IMR-90 (cell line): ENCODE measurements at regions not wholly inside any gene's neighbourhood (a gene's known extent, or its start where the extent isn't known, plus 50 kb on each side); places are given as distances from the start of the nearest gene placed in this dataset.

Experiments
- ATAC-seq: fragments of 200-7000 bp; cut with Tn5 transposase; 2 replicates; pipeline ENCODE4 v1.9.1; 2020; ENCODE audit warnings: low read depth, mild to moderate bottlenecking, moderate library complexity
- BruUV-seq: library from RNA; stranded (reverse); fragments of 400-500 nt; replicated peaks from 2 replicates; lab custom pipeline; 2021; lab: Mats Ljungman, UMichigan
- CTCF ChIA-PET: fragments of 300-600 bp; formaldehyde crosslinking; extraction: SDS; loops from one replicate; lab custom pipeline; 2021; ENCODE audit warnings: antibody characterized with exemption; lab: Yijun Ruan, JAX
- POLR2A ChIA-PET: fragments of 300-600 bp; sonication (Branson Sonifier 250); formaldehyde crosslinking; loops from one replicate; lab custom pipeline; 2022; ENCODE audit warnings: antibody characterized with exemption; ENCODE audit not compliant: unreplicated experiment; lab: Charles Lee
- DNase-seq: peaks from one replicate; pipeline ENCODE4 v3.0.0; 2013
- H2AFZ ChIP-seq: replicated peaks from 2 replicates; pipeline ENCODE3; 2013; ENCODE audit warnings: low read length, mild to moderate bottlenecking; ENCODE audit not compliant: poor library complexity
- H2AK5ac ChIP-seq: 2 replicates; pipeline ENCODE4 v1.6.1; 2013; ENCODE audit warnings: low read depth, low read length, inconsistent platforms
- H2AK9ac ChIP-seq: replicated peaks from 2 replicates; pipeline ENCODE3; 2013; ENCODE audit warnings: mild to moderate bottlenecking, low read depth, low read length, moderate library complexity; ENCODE audit not compliant: poor library complexity
- H2BK120ac ChIP-seq: 2 replicates; pipeline ENCODE4 v1.6.1; 2013; ENCODE audit warnings: low read depth, low read length, inconsistent platforms
- H2BK15ac ChIP-seq: 3 replicates; pipeline ENCODE4 v1.6.1; 2013; ENCODE audit warnings: low read depth, low read length, inconsistent platforms
- H2BK20ac ChIP-seq: 2 replicates; pipeline ENCODE4 v1.6.1; 2013; ENCODE audit warnings: low read depth, mild to moderate bottlenecking, inconsistent platforms, low read length, moderate library complexity
- H2BK5ac ChIP-seq: 2 replicates; pipeline ENCODE4 v1.6.1; 2013; ENCODE audit warnings: mild to moderate bottlenecking, low read depth, low read length, inconsistent platforms; ENCODE audit not compliant: poor library complexity, severe bottlenecking
- H3K14ac ChIP-seq: replicated peaks from 2 replicates; pipeline ENCODE4 v1.6.1; 2013; ENCODE audit warnings: low read depth, low read length, inconsistent platforms
- H3K18ac ChIP-seq: 2 replicates; pipeline ENCODE4 v1.6.1; 2013; ENCODE audit warnings: low read depth, low read length, control low read depth
- H3K23ac ChIP-seq: 2 replicates; pipeline ENCODE4 v1.6.1; 2013; ENCODE audit warnings: low read depth, low read length, inconsistent platforms
- H3K27ac ChIP-seq: 2 replicates; pipeline ENCODE4 v1.5.1; 2013; ENCODE audit warnings: mild to moderate bottlenecking, control low read depth, low read length; ENCODE audit not compliant: insufficient read depth
- H3K27me3 ChIP-seq: 2 replicates; pipeline ENCODE4 v1.6.1; 2013; ENCODE audit warnings: low read length; ENCODE audit not compliant: control insufficient read depth, insufficient read depth
- H3K36me3 ChIP-seq: 2 replicates; pipeline ENCODE4 v1.6.1; 2013; ENCODE audit warnings: low read length, mixed read lengths; ENCODE audit not compliant: control insufficient read depth, insufficient read depth
- H3K4ac ChIP-seq: 2 replicates; pipeline ENCODE4 v1.6.1; 2013; ENCODE audit warnings: low read depth, low read length, inconsistent platforms
- H3K4me1 ChIP-seq: 2 replicates; pipeline ENCODE4 v1.6.1; 2013; ENCODE audit warnings: low read length, mixed read lengths; ENCODE audit not compliant: control insufficient read depth, insufficient read depth
- H3K4me2 ChIP-seq: 2 replicates; pipeline ENCODE4 v1.6.1; 2013; ENCODE audit warnings: low read depth, mild to moderate bottlenecking, control low read depth, low read length, moderate library complexity
- H3K4me3 ChIP-seq: 2 replicates; pipeline ENCODE4 v1.5.1; 2013; ENCODE audit warnings: low read depth, mild to moderate bottlenecking, control low read depth, low read length, moderate library complexity; ENCODE audit not compliant: insufficient read depth
- H3K56ac ChIP-seq: 2 replicates; pipeline ENCODE4 v1.6.1; 2013; ENCODE audit warnings: low read length, inconsistent platforms; ENCODE audit not compliant: insufficient read depth; ENCODE audit errors: extremely low read depth
- H3K79me1 ChIP-seq, 2 experiments: 2 replicates each; pipeline ENCODE4 v1.6.1; 2013; ENCODE audit warnings: low read length in 2 of 2, inconsistent platforms in 1 of 2, low read depth in 1 of 2
- H3K9ac ChIP-seq: 2 replicates; pipeline ENCODE4 v1.6.1; 2013; ENCODE audit warnings: low read depth, low read length, control low read depth
- H3K9me1 ChIP-seq: 2 replicates; pipeline ENCODE4 v1.6.1; 2013; ENCODE audit warnings: low read length, inconsistent platforms; ENCODE audit not compliant: insufficient read depth
- H3K9me3 ChIP-seq: 2 replicates; pipeline ENCODE4 v1.6.1; 2013; ENCODE audit warnings: low read length; ENCODE audit not compliant: control insufficient read depth, insufficient read depth
- H4K20me1 ChIP-seq: 2 replicates; pipeline ENCODE4 v1.6.1; 2013; ENCODE audit warnings: low read length, inconsistent platforms; ENCODE audit not compliant: insufficient read depth
- H4K5ac ChIP-seq: 2 replicates; pipeline ENCODE4 v1.6.1; 2013; ENCODE audit warnings: mild to moderate bottlenecking, low read depth, low read length, control low read depth
- H4K8ac ChIP-seq, 2 experiments: 2 replicates each; pipeline ENCODE4 v1.6.1; 2013; ENCODE audit warnings: low read depth in 2 of 2, low read length in 2 of 2, control low read depth in 1 of 2, inconsistent platforms in 1 of 2
- H4K91ac ChIP-seq: 2 replicates; pipeline ENCODE4 v1.6.1; 2013; ENCODE audit warnings: low read depth, low read length, inconsistent platforms; ENCODE audit not compliant: insufficient read depth
- BHLHE40 ChIP-seq: fragments of 150-350 bp; IDR thresholded peaks from 2 replicates; pipeline ENCODE4 v1.6.1; 2016; ENCODE audit warnings: mild to moderate bottlenecking, low read depth, low read length
- MAZ ChIP-seq: IDR thresholded peaks from 2 replicates; pipeline ENCODE4 v1.6.1; 2012; ENCODE audit warnings: low read depth, mild to moderate bottlenecking, low read length, improper control_type of control experiment, moderate library complexity, borderline replicate concordance
- POLR2A ChIP-seq: IDR thresholded peaks from 2 replicates; pipeline ENCODE4 v1.6.1; 2012; ENCODE audit warnings: mild to moderate bottlenecking, low read depth, low read length
- RAD21 ChIP-seq: IDR thresholded peaks from 2 replicates; pipeline ENCODE4 v1.6.1; 2012; ENCODE audit warnings: low read length, improper control_type of control experiment
- RCOR1 ChIP-seq: IDR thresholded peaks from 2 replicates; pipeline ENCODE4 v1.6.1; 2012; ENCODE audit warnings: mild to moderate bottlenecking, low read length, improper control_type of control experiment; ENCODE audit not compliant: insufficient replicate concordance
- RFX5 ChIP-seq: IDR thresholded peaks from 2 replicates; pipeline ENCODE4 v1.8.0; 2012; ENCODE audit warnings: low read depth, mild to moderate bottlenecking, low read length, moderate library complexity
- WGBS, 2 experiments: methylation state at CpG; one replicate each; pipeline versions ENCODE4 v1.1.5 to v1.1.7; 2013; ENCODE audit warnings: missing lambda C conversion rate in 2 of 2; ENCODE audit not compliant: insufficient read length in 1 of 2; ENCODE audit errors: extremely low coverage in 2 of 2; 5-methylcytosine and 5-hydroxymethylcytosine counted together
- dilution Hi-C: fragments of 300-500 bp; cut with HindIII; formaldehyde crosslinking; loops from one replicate; pipeline ENCODE4 v1.14.3; 2018; ENCODE audit warnings: low sequenced_read_pairs; ENCODE audit not compliant: unreplicated experiment
- in situ Hi-C: fragments of 300-500 bp; cut with MboI; formaldehyde crosslinking; loops from 3 replicates; pipeline ENCODE4 v1.14.3; 2019; ENCODE audit warnings: low sequenced_read_pairs, inconsistent platforms, mixed read lengths
- intact Hi-C: fragments of 100-400 bp; cut with micrococcal nuclease; formaldehyde crosslinking; loops from 2 replicates; pipeline ENCODE4 v1.10.0; 2022

DNA sequence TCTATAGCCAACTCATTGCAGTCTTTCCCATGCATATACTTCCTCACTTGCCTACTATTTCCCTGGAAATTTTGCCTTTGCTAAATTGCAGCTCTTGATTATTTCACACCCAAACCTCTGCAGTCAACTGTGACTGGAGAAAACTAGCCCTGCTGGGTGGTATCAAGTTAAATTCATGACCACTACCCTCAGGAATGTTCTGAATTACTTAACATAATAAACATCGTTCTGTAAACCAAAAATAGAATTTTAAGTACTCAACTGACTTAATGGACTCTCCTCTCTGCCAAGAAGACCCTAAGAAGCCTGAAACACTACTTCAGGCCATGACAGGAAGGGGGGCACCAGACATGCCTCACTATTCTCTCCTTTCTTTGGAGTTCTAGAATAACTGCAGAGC, 1278.0 kb upstream of the GBE1 start:
- Histone ChIP-seq H2AFZ (no peak overlapping the region), H3K14ac (no peak overlapping the region), H3K9me3 (peaks cover 10% of the 10 kb centered on the region), H2AK5ac (no peak overlapping the region), H4K20me1 (no peaks in the 10 kb centered on the region), H3K27ac (no peak overlapping the region), H3K4me1 (no peaks in the 10 kb centered on the region), H3K4me2 (no peak overlapping the region), H2BK20ac (no peak overlapping the region), H4K5ac (no peak overlapping the region), H3K23ac (no peak overlapping the region), H3K18ac (no peak overlapping the region), H4K91ac (no peak overlapping the region), H3K9ac (no peak overlapping the region), H4K8ac (no peak overlapping the region), H2AK9ac (no peak overlapping the region), H3K36me3 (no peaks in the 10 kb centered on the region), H3K9me1 (no peaks in the 10 kb centered on the region), H3K56ac (no peak overlapping the region), H3K4me3 (no peak overlapping the region), H3K27me3 (no peaks in the 10 kb centered on the region), H3K4ac (no peak overlapping the region), H2BK120ac (no peak overlapping the region), H3K79me1 (no peaks in the 10 kb centered on the region), H2BK15ac (no peak overlapping the region), H2BK5ac (no peak overlapping the region)
- TF ChIP-seq RCOR1 = no peak
- TF ChIP-seq MAZ = no peak
- no peak for TF ChIP-seq RAD21
- TF ChIP-seq RFX5 = no peak
- TF ChIP-seq BHLHE40 = no peak
- no peak for TF ChIP-seq POLR2A
- POLR2A ChIA-PET = no interaction called here
- intact Hi-C loops (no loop called here), in situ Hi-C loops (no loop called here), dilution Hi-C loops (no loop called here)
- CTCF ChIA-PET = no interaction called here
- BruUV-seq = no TSS peak
- ATAC-seq (no peak), DNase-seq (no peak)
- WGBS, 2 experiments = no CpG with 5 or more reads among the region's 1 CpG
